CD14-positive monocyte (primary cell): ENCODE measurements at regions not wholly inside any gene's neighbourhood (a gene's known extent, or its start where the extent isn't known, plus 50 kb on each side); places are given as distances from the start of the nearest gene placed in this dataset.

Source experiments
- DNase-seq, 3 donors: peaks; one replicate each; pipeline ENCODE4 v3.0.0-alpha.2; 2011 to 2022
- H2AFZ ChIP-seq: 2 replicates; pipeline ENCODE4 v1.6.0; 2012; ENCODE audit warnings: mild to moderate bottlenecking, low read depth, low read length, inconsistent platforms; ENCODE audit not compliant: insufficient read depth, poor library complexity, severe bottlenecking
- H3K27ac ChIP-seq, 2 donors: 1 replicate in 1 of 2; 2 replicates in 1 of 2; pipeline ENCODE4 v1.5.1; 2012 to 2013; ENCODE audit warnings: low read length in 2 of 2, control low read depth in 1 of 2, inconsistent platforms in 1 of 2, low read depth in 1 of 2, mild to moderate bottlenecking in 1 of 2
- H3K27me3 ChIP-seq, 2 donors: one replicate each; pipeline versions ENCODE4 v1.6.0 to v1.6.1; 2011 to 2013; ENCODE audit warnings: low read length in 2 of 2; ENCODE audit not compliant: control insufficient read depth in 2 of 2, insufficient read depth in 2 of 2
- H3K36me3 ChIP-seq, 2 donors: replicated peaks in 1 of 2; 1 replicate in 1 of 2; 2 replicates in 1 of 2; pipeline versions ENCODE4 v1.5.1 to v1.6.1; 2012 to 2013; ENCODE audit warnings: low read length in 2 of 2, control low read depth in 1 of 2, inconsistent platforms in 1 of 2, mild to moderate bottlenecking in 1 of 2; ENCODE audit not compliant: insufficient read depth in 2 of 2, control insufficient read depth in 1 of 2
- H3K4me1 ChIP-seq, 2 donors: 1 replicate in 1 of 2; 2 replicates in 1 of 2; pipeline versions ENCODE4 v1.5.1 to v1.6.1; 2012 to 2013; ENCODE audit warnings: low read length in 2 of 2, control low read depth in 1 of 2, inconsistent platforms in 1 of 2, mild to moderate bottlenecking in 1 of 2, moderate library complexity in 1 of 2; ENCODE audit not compliant: insufficient read depth in 2 of 2, control insufficient read depth in 1 of 2
- H3K4me2 ChIP-seq: replicated peaks from 2 replicates; pipeline ENCODE3; 2012; ENCODE audit warnings: low read length, moderate library complexity, mild to moderate bottlenecking; ENCODE audit not compliant: poor library complexity, severe bottlenecking; ENCODE audit errors: extremely low read depth
- H3K4me3 ChIP-seq, 3 experiments: fragments of 200-600 bp in 1 of 3; sonication (generic) in 1 of 3; replicated peaks in 1 of 3; 1 replicate in 2 of 3; 2 replicates in 1 of 3; pipeline ENCODE4 v1.5.1; 2011 to 2013; ENCODE audit warnings: low read length in 3 of 3, mild to moderate bottlenecking in 3 of 3, control low read depth in 2 of 3, low read depth in 2 of 3, inconsistent platforms in 1 of 3, moderate library complexity in 1 of 3
- H3K79me2 ChIP-seq: 2 replicates; pipeline ENCODE4 v1.6.0; 2012; ENCODE audit warnings: mild to moderate bottlenecking, control low read depth, inconsistent platforms, low read length, moderate library complexity; ENCODE audit not compliant: insufficient read depth
- H3K9ac ChIP-seq: 2 replicates; pipeline ENCODE4 v1.6.0; 2017; ENCODE audit warnings: low read length, mild to moderate bottlenecking; ENCODE audit not compliant: insufficient read depth, poor library complexity, severe bottlenecking
- H3K9me3 ChIP-seq, 2 donors: replicated peaks in 1 of 2; 1 replicate in 1 of 2; 2 replicates in 1 of 2; pipeline versions ENCODE4 v1.5.1 to v1.6.1; 2012 to 2013; ENCODE audit warnings: low read length in 2 of 2, control low read depth in 1 of 2; ENCODE audit not compliant: control insufficient read depth in 1 of 2, insufficient read depth in 1 of 2
- H4K20me1 ChIP-seq: 2 replicates; pipeline ENCODE4 v1.6.0; 2012; ENCODE audit warnings: mild to moderate bottlenecking, low read length, control low read depth, moderate library complexity; ENCODE audit not compliant: insufficient read depth
- H3K27ac Mint-ChIP-seq, 7 donors: one replicate each; pipeline ENCODE4 v1.8.0; 2020; ENCODE audit warnings: mild to moderate bottlenecking in 7 of 7, mixed read lengths in 7 of 7, moderate library complexity in 6 of 7, inconsistent platforms in 2 of 7
- H3K27me3 Mint-ChIP-seq, 3 donors: one replicate each; pipeline ENCODE4 v1.8.0; 2021 to 2022; ENCODE audit warnings: low read depth in 3 of 3, mild to moderate bottlenecking in 3 of 3, mixed read lengths in 3 of 3, moderate library complexity in 3 of 3, inconsistent platforms in 1 of 3
- H3K36me3 Mint-ChIP-seq, 2 donors: one replicate each; pipeline ENCODE4 v1.8.0; 2020; ENCODE audit warnings: mixed read lengths in 2 of 2, inconsistent platforms in 1 of 2, mild to moderate bottlenecking in 1 of 2
- H3K4me1 Mint-ChIP-seq: one replicate; pipeline ENCODE4 v1.8.0; 2020; ENCODE audit warnings: mild to moderate bottlenecking, mixed read lengths
- H3K4me3 Mint-ChIP-seq, 2 donors: one replicate each; pipeline ENCODE4 v1.8.0; 2020; ENCODE audit warnings: mild to moderate bottlenecking in 2 of 2, mixed read lengths in 2 of 2, moderate library complexity in 1 of 2
- H3K9me3 Mint-ChIP-seq, 7 donors: one replicate each; pipeline ENCODE4 v1.8.0; 2020 to 2022; ENCODE audit warnings: mixed read lengths in 7 of 7, mild to moderate bottlenecking in 6 of 7, moderate library complexity in 6 of 7, inconsistent platforms in 2 of 7
- WGBS: methylation state at CpG from one replicate; pipeline ENCODE4 v1.1.5; 2013; ENCODE audit warnings: missing lambda C conversion rate; ENCODE audit not compliant: insufficient coverage; 5-methylcytosine and 5-hydroxymethylcytosine counted together
- intact Hi-C, 2 donors: fragments of 100-400 bp; cut with micrococcal nuclease; formaldehyde crosslinking; loops; one replicate each; pipeline versions ENCODE4 v1.15.0 to v1.15.1; 2023
- TF ChIP-seq, protein P1 (sequence below): fragments of 200-600 bp; IDR thresholded peaks from one replicate; pipeline ENCODE4 v1.8.0; 2022; ENCODE audit warnings: antibody characterized with exemption, mild to moderate bottlenecking

- Histone ChIP-seq H3K27ac (no peak overlapping the region), H3K9me3 (no peaks in the 10 kb centered on the region), H3K4me1 (no peaks in the 10 kb centered on the region), H2AFZ (no peak overlapping the region), H3K27me3 (no peaks in the 10 kb centered on the region), H3K4me2 (no peak overlapping the region), H3K36me3 (no peaks in the 10 kb centered on the region), H4K20me1 (no peaks in the 10 kb centered on the region), H3K79me2 (no peaks in the 10 kb centered on the region), H3K4me3 (no peak overlapping the region), H3K9ac (no peak overlapping the region)
- intact Hi-C loops: no loop called here
- TF ChIP-seq, protein P1, sequence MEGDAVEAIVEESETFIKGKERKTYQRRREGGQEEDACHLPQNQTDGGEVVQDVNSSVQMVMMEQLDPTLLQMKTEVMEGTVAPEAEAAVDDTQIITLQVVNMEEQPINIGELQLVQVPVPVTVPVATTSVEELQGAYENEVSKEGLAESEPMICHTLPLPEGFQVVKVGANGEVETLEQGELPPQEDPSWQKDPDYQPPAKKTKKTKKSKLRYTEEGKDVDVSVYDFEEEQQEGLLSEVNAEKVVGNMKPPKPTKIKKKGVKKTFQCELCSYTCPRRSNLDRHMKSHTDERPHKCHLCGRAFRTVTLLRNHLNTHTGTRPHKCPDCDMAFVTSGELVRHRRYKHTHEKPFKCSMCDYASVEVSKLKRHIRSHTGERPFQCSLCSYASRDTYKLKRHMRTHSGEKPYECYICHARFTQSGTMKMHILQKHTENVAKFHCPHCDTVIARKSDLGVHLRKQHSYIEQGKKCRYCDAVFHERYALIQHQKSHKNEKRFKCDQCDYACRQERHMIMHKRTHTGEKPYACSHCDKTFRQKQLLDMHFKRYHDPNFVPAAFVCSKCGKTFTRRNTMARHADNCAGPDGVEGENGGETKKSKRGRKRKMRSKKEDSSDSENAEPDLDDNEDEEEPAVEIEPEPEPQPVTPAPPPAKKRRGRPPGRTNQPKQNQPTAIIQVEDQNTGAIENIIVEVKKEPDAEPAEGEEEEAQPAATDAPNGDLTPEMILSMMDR: no peak
- Mint-ChIP-seq H3K4me3 (no peak overlapping the region), H3K4me1 (peaks cover 6% of the 10 kb centered on the region), H3K36me3 (no peaks in the 10 kb centered on the region), H3K9me3 (peaks cover 0 to 3% (median 0%) of the 10 kb centered on the region in 7 donors), H3K27ac (no peak overlapping the region), H3K27me3 (peaks cover 1 to 7% (median 2%) of the 10 kb centered on the region in 3 donors)
- no CpG with 5 or more reads among the region's 2 CpGs for WGBS
- no peak for DNase-seq
These were observed 75.8 kb upstream of the CCDC160 start for GRCh38 chrX:134161162-134161561.

DNA sequence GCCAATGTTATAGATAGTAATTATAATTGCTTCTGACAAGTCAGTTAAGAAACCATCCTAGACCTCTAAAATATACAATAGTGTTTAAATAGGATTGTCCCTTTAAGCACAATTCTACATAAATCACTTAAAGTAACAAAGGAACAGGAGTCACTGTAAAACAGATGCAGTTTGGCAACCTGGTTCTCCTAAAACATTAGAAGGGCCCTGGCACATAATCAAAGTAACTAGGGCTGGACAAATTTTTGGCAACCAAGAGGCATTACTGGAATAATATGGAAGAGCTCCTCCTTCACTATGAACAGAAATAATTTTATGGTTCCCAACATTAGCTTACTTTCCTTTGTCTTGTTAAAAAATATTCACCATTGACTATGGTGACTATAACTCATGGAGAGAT lies 75.0 kb upstream of the CCDC160 start:
- H3K4me2 ChIP-seq: no peak overlapping the region
- TF ChIP-seq, protein P1: no peak
- H3K4me3 Mint-ChIP-seq: no peak overlapping the region

More for the DNA sequence above, 75.0 kb upstream of the CCDC160 start:
- Histone ChIP-seq H3K9ac (no peak overlapping the region), H3K27me3 (no peaks in the 10 kb centered on the region), H2AFZ (no peak overlapping the region), H4K20me1 (no peaks in the 10 kb centered on the region), H3K9me3 (no peaks in the 10 kb centered on the region), H3K36me3 (no peaks in the 10 kb centered on the region), H3K4me1 (no peaks in the 10 kb centered on the region), H3K27ac (no peak overlapping the region), H3K4me3 (no peak overlapping the region), H3K79me2 (no peaks in the 10 kb centered on the region)
- H3K4me1 Mint-ChIP-seq: peaks cover 6% of the 10 kb centered on the region
- H3K27ac Mint-ChIP-seq: no peak overlapping the region
- DNase-seq: no peak
- peaks cover 1 to 9% (median 2%) of the 10 kb centered on the region in 3 donors for H3K27me3 Mint-ChIP-seq
- intact Hi-C loops: no loop called here
- peaks cover 0 to 3% (median 0%) of the 10 kb centered on the region in 7 donors for H3K9me3 Mint-ChIP-seq
- H3K36me3 Mint-ChIP-seq: no peaks in the 10 kb centered on the region
